22Rv1 (cell line): ENCODE measurements at regions not wholly inside any gene's neighbourhood (a gene's known extent, or its start where the extent isn't known, plus 50 kb on each side); places are given as distances from the start of the nearest gene placed in this dataset.

Experiments used
- H3K27ac ChIP-seq: fragments of 450-650 bp; 2 replicates; pipeline ENCODE4 v1.5.1; 2017
- CTCF ChIP-seq: fragments of 450-650 bp; IDR thresholded peaks from 2 replicates; pipeline ENCODE4 v1.5.1; 2017; ENCODE audit warnings: mild to moderate bottlenecking
- ZFX ChIP-seq: fragments of 450-650 bp; IDR thresholded peaks from 2 replicates; pipeline ENCODE4 v1.6.1; 2017; ENCODE audit warnings: antibody characterized with exemption, borderline replicate concordance

- TF ChIP-seq ZFX (no peak), CTCF (no peak)
- H3K27ac ChIP-seq, result no peak overlapping the region
These were observed 460.3 kb upstream of the EPHA6 start for GRCh38 chr3:96354106-96354505.

DNA sequence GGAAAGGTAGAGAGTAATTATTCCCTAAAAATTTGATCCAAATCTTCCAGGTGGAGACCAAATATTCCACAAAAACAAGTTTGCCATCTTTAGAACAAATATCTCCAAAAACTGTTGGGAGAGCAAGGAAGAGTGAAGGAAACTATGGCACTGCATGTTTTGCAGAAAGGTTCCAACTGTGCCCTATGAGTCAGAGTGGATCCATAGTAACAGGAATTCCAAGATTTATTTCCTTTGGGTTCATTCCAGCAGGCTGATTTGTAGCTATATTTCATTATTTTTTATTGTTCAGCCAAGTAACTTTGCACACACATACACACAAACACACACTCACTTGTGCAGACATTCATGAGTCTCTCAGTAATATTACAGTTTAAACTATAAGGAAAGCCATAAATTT, 459.7 kb upstream of the EPHA6 start:
- H3K27ac ChIP-seq, result no peak overlapping the region
- TF ChIP-seq ZFX, result no peak
- TF ChIP-seq CTCF, result no peak

GRCh38 chr3:96361241-96361640, 453.2 kb upstream of the EPHA6 start:
- no peak for TF ChIP-seq ZFX
- no peak for TF ChIP-seq CTCF

DNA sequence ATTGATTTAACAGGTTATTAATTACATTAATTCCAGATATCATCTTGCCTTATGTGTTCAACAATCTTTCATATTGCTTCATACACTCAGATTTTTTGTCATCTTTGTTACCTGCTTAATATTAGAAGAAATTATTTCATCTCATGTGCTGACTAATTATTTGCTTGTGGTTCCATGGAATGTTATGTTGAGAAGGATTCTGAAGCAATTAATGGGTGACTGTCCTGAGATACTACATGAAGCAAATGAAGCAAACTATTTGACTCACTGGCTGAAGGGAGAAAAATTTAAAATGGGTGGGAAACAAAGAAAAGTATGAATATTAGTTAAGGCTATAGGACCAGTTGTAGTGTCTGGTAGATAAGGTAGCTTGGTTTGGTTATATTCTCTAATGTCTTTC, 443.8 kb upstream of the EPHA6 start:
- no peak overlapping the region for H3K27ac ChIP-seq
- TF ChIP-seq CTCF (no peak), ZFX (no peak)

More at GRCh38 chr3:96361241-96361640, 453.2 kb upstream of the EPHA6 start:
- H3K27ac ChIP-seq, result no peak overlapping the region

DNA sequence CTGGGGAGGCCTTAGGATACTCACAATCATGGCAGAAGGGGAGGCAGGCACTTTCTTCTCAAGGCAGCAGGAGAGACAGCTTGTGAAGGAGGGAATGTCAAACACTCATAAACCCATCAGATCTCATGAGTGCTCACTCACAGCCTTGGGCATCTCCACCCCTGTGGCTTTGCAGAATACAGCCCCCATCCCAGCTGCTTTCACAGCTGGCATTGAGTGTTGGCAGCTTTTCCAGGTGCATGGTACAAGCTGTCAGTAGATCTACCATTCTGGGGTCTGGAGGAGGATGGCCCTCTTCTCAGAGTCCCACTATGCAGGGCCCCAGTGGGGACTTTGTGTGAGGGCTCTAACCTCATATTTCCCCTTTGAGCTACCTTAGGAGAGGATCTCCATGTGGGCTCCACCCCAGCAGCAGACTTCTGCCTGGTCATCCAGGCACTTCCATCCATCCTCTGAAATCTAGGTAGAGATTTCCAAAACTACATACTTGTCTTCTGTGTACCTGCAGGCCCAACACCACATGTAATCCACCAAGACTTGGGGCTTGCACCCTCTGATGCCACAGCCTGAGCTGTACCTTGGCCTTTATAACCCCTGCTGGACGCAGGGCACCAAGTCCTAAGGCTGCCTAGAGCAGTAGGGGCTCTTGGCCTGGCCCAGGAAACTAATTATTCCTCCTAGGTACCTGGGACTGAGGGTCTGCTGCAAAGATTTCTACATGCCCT, 404.2 kb upstream of the EPHA6 start:
- no peak overlapping the region for H3K27ac ChIP-seq
- TF ChIP-seq CTCF, result no peak
- no peak for TF ChIP-seq ZFX

DNA sequence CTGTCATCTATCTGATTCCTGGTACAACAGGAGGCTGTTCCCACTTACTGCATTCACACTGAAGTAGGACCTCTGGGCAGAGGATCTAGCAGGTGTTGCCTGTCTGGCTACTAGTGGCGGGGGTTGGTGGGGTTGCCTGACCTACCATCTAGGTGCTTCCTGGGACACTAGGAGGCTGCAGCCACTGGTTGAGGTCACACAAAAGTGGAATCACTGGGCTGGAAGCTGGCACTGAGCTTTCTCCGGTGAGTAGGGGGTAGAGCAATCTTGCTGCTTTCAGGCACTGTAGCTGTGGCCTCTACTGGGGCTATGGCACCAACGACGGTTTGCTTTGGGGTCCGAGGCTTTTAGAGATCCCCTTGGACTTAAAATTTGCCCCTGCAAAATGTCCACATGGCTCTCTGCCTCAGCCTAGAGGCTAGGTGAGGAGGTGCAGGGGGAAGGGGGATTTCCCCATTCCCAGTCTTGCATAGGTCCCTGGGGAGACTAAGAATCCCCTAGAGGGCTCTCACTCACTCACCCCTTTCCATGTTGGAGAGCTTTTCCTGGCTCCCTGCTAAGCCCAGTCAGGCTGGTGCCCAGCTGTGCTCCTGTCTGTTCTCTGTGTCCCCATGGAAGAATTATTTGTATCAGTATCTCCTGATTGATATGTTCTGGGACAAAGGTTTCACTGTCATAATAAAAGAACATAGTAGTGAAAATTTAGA, 397.7 kb upstream of the EPHA6 start:
- no peak for TF ChIP-seq CTCF
- TF ChIP-seq ZFX, result no peak

GRCh38 chr3:96428097-96428496, 386.3 kb upstream of the EPHA6 start:
- no peak overlapping the region for H3K27ac ChIP-seq
- no peak for TF ChIP-seq ZFX
- TF ChIP-seq CTCF, result no peak

More for the DNA sequence above, 397.7 kb upstream of the EPHA6 start:
- no peak overlapping the region for H3K27ac ChIP-seq
